Gastrocnemius medialis (tissue), 4 donors: ENCODE measurements at regions not wholly inside any gene's neighbourhood (a gene's known extent, or its start where the extent isn't known, plus 50 kb on each side); places are given as distances from the start of the nearest gene placed in this dataset.

Experiments used
- POLR2A ChIP-seq, 2 donors: fragments of 450-650 bp; IDR thresholded peaks; one replicate each; pipeline ENCODE4 v1.6.1; 2017; ENCODE audit warnings: antibody characterized with exemption in 2 of 2, mild to moderate bottlenecking in 2 of 2, moderate library complexity in 2 of 2
- TF ChIP-seq, protein P1 (sequence below), 5 experiments: fragments of 450-650 bp in 3 of 5; fragments of 200-600 bp in 2 of 5; sonication (generic) in 2 of 5; IDR thresholded peaks in 4 of 5; conservative IDR thresholded peaks in 1 of 5; 1 replicate in 4 of 5; 2 replicates in 1 of 5; pipeline ENCODE4 v1.5.1; 2016 to 2019; ENCODE audit warnings: antibody characterized with exemption in 5 of 5, mild to moderate bottlenecking in 3 of 5, moderate library complexity in 3 of 5

DNA sequence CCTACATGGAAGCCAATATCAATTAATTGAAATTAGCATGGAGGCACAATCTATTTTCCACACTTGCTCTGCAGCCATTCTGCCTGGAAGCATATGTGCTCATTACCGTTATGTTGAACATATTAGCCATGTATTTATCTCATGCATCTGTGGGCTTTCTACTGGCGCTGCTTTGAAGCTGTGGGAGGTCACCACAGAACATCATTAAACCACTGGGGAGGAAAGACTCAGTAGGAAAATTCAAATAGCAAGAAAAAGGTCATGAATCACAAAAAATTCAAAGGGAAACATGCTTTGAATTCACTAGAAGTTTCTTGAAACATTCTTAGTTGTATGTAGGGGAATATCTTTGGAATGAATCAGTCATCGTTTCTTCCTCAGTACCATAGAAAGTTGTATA is 652.5 kb downstream of the EDEM1 start:
- TF ChIP-seq, protein P1, sequence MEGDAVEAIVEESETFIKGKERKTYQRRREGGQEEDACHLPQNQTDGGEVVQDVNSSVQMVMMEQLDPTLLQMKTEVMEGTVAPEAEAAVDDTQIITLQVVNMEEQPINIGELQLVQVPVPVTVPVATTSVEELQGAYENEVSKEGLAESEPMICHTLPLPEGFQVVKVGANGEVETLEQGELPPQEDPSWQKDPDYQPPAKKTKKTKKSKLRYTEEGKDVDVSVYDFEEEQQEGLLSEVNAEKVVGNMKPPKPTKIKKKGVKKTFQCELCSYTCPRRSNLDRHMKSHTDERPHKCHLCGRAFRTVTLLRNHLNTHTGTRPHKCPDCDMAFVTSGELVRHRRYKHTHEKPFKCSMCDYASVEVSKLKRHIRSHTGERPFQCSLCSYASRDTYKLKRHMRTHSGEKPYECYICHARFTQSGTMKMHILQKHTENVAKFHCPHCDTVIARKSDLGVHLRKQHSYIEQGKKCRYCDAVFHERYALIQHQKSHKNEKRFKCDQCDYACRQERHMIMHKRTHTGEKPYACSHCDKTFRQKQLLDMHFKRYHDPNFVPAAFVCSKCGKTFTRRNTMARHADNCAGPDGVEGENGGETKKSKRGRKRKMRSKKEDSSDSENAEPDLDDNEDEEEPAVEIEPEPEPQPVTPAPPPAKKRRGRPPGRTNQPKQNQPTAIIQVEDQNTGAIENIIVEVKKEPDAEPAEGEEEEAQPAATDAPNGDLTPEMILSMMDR (IDR thresholded peaks at IDR 0.05 in 4 of 5, conservative IDR thresholded peaks at IDR 0.05 in 1 of 5) = no peak
- no peak for TF ChIP-seq POLR2A (IDR thresholded peaks at IDR 0.05)
